Keratinocyte (primary cell): ENCODE measurements at regions not wholly inside any gene's neighbourhood (a gene's known extent, or its start where the extent isn't known, plus 50 kb on each side); places are given as distances from the start of the nearest gene placed in this dataset.

Experiments used
- CTCF ChIP-seq, 3 experiments: IDR thresholded peaks in 1 of 3; conservative IDR thresholded peaks in 1 of 3; optimal IDR thresholded peaks in 1 of 3; 2 replicates in 2 of 3; 3 replicates in 1 of 3; pipeline versions ENCODE3 to v1.5.1; 2011; ENCODE audit warnings: low read length in 3 of 3, mild to moderate bottlenecking in 3 of 3, moderate library complexity in 2 of 3, control low read depth in 1 of 3, inconsistent platforms in 1 of 3; ENCODE audit not compliant: insufficient read depth in 2 of 3; ENCODE audit errors: extremely low read depth in 1 of 3
- EZH2 ChIP-seq: IDR thresholded peaks from one replicate; pipeline ENCODE4 v1.6.1; 2012; ENCODE audit warnings: inconsistent platforms, mild to moderate bottlenecking, low read length, moderate library complexity

DNA sequence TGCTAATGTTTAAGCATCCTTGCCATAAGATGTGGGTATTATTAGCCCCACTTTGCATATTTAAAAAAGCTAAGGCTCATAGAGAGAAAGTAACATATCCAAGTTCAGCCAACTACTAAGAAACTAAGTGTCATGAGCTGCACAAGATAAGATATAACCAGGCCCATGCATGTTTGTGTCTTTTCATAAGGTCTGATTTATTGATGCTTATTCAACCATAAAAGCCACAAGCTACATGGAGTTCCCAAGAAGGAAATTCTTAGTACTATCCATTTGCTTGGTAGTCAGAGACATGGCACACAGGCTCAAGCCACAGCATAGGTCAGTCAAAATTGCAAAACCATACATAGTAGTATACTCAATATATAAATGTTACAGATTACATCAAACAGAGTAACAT lies 488.5 kb downstream of the SOX6 start:
- TF ChIP-seq CTCF (optimal IDR thresholded peaks at IDR 0.05 in 1 of 3, IDR thresholded peaks at IDR 0.05 in 1 of 3, conservative IDR thresholded peaks at IDR 0.05 in 1 of 3; ENCODE audit: extremely low read depth in 1 of 3, insufficient read depth in 2 of 3, low read length in 3 of 3) (no peak), EZH2 (no peak)
